Activated naive CD4-positive, alpha-beta T cell treated with anti-CD3 and anti-CD28 coated beads for 36 hours (primary cell): ENCODE measurements at regions not wholly inside any gene's neighbourhood (a gene's known extent, or its start where the extent isn't known, plus 50 kb on each side); places are given as distances from the start of the nearest gene placed in this dataset.
"Not testable (repeated sequence)": the region's sequence is repeated elsewhere in the genome, so short reads cannot be mapped to it uniquely, and the experiment has no call there.

ENCODE experiments used
- CTCF ChIA-PET: fragments of 350-600 bp; sonication (Branson Sonifier 250); formaldehyde crosslinking; loops from one replicate; lab custom pipeline; 2021; ENCODE audit warnings: antibody characterized with exemption; lab: Charles Lee
- DNase-seq: peaks from one replicate; pipeline ENCODE4 v3.0.0-alpha.2; 2020
- H3K27ac Mint-ChIP-seq: one replicate; pipeline ENCODE4 v1.8.0; 2021; ENCODE audit warnings: mild to moderate bottlenecking, mixed read lengths
- H3K27me3 Mint-ChIP-seq: one replicate; pipeline ENCODE4 v1.8.0; 2021; ENCODE audit warnings: low read depth, mixed read lengths
- H3K36me3 Mint-ChIP-seq: one replicate; pipeline ENCODE4 v1.8.0; 2021; ENCODE audit warnings: low read depth, mixed read lengths
- H3K4me1 Mint-ChIP-seq: one replicate; pipeline ENCODE4 v1.8.0; 2021; ENCODE audit warnings: low read depth, mixed read lengths
- H3K4me3 Mint-ChIP-seq: one replicate; pipeline ENCODE4 v1.8.0; 2021; ENCODE audit warnings: mild to moderate bottlenecking, moderate library complexity, mixed read lengths
- H3K9me3 Mint-ChIP-seq: one replicate; pipeline ENCODE4 v1.8.0; 2021; ENCODE audit warnings: mixed read lengths
- intact Hi-C: fragments of 100-400 bp; cut with micrococcal nuclease; formaldehyde crosslinking; loops from one replicate; pipeline ENCODE4 v1.15.1; 2023

GRCh38 chr4:189826657-189827056, 114.0 kb upstream of the FRG1 start:
- H3K4me3 Mint-ChIP-seq: no peak overlapping the region
- intact Hi-C loops: no loop called here
- no peaks in the 10 kb centered on the region for H3K9me3 Mint-ChIP-seq
- no peaks in the 10 kb centered on the region for H3K36me3 Mint-ChIP-seq
- CTCF ChIA-PET: no interaction called here
- no peak for DNase-seq
- H3K4me1 Mint-ChIP-seq: no peaks in the 10 kb centered on the region
- no peak overlapping the region for H3K27ac Mint-ChIP-seq
- H3K27me3 Mint-ChIP-seq: no peaks in the 10 kb centered on the region

GRCh38 chr4:189828081-189828697, 112.5 kb upstream of the FRG1 start:
- H3K27ac Mint-ChIP-seq: no peak overlapping the region
- intact Hi-C loops: no loop called here
- H3K4me3 Mint-ChIP-seq: no peak overlapping the region
- H3K36me3 Mint-ChIP-seq: no peaks in the 10 kb centered on the region
- no peak for DNase-seq
- CTCF ChIA-PET: no interaction called here
- H3K27me3 Mint-ChIP-seq: no peaks in the 10 kb centered on the region
- no peaks in the 10 kb centered on the region for H3K9me3 Mint-ChIP-seq
- H3K4me1 Mint-ChIP-seq: no peaks in the 10 kb centered on the region

- intact Hi-C loops: no loop called here
- H3K27me3 Mint-ChIP-seq: no peaks in the 10 kb centered on the region
These were observed 108.1 kb upstream of the FRG1 start for GRCh38 chr4:189832528-189832927.

GRCh38 chr4:189834616-189835015, 106.1 kb upstream of the FRG1 start:
- H3K27ac Mint-ChIP-seq: no peak overlapping the region
- no peaks in the 10 kb centered on the region for H3K9me3 Mint-ChIP-seq
- H3K36me3 Mint-ChIP-seq: no peaks in the 10 kb centered on the region
- intact Hi-C loops: no loop called here
- H3K4me1 Mint-ChIP-seq: no peaks in the 10 kb centered on the region
- DNase-seq: no peak
- CTCF ChIA-PET: no interaction called here
- no peak overlapping the region for H3K4me3 Mint-ChIP-seq
- H3K27me3 Mint-ChIP-seq: no peaks in the 10 kb centered on the region

More at GRCh38 chr4:189832528-189832927, 108.1 kb upstream of the FRG1 start:
- H3K27ac Mint-ChIP-seq: no peak overlapping the region
- no peak overlapping the region for H3K4me3 Mint-ChIP-seq
- no peaks in the 10 kb centered on the region for H3K4me1 Mint-ChIP-seq
- DNase-seq: no peak
- H3K36me3 Mint-ChIP-seq: no peaks in the 10 kb centered on the region
- H3K9me3 Mint-ChIP-seq: no peaks in the 10 kb centered on the region
- CTCF ChIA-PET: no interaction called here

- H3K36me3 Mint-ChIP-seq: no peaks in the 10 kb centered on the region
- CTCF ChIA-PET: no interaction called here
- DNase-seq: no peak
- no peaks in the 10 kb centered on the region for H3K4me1 Mint-ChIP-seq
- H3K27me3 Mint-ChIP-seq: no peaks in the 10 kb centered on the region
- H3K9me3 Mint-ChIP-seq: no peaks in the 10 kb centered on the region
- H3K27ac Mint-ChIP-seq: no peak overlapping the region
- no peak overlapping the region for H3K4me3 Mint-ChIP-seq
- intact Hi-C loops: no loop called here
These were observed 105.2 kb upstream of the FRG1 start for GRCh38 chr4:189835505-189835904.

GRCh38 chr4:189837471-189837870, 103.2 kb upstream of the FRG1 start:
- H3K4me3 Mint-ChIP-seq: no peak overlapping the region
- no peak for DNase-seq
- H3K9me3 Mint-ChIP-seq: no peaks in the 10 kb centered on the region
- CTCF ChIA-PET: no interaction called here
- no peaks in the 10 kb centered on the region for H3K36me3 Mint-ChIP-seq
- no peaks in the 10 kb centered on the region for H3K27me3 Mint-ChIP-seq
- no peaks in the 10 kb centered on the region for H3K4me1 Mint-ChIP-seq
- no peak overlapping the region for H3K27ac Mint-ChIP-seq
- intact Hi-C loops: no loop called here

- CTCF ChIA-PET: no interaction called here
- H3K36me3 Mint-ChIP-seq: no peaks in the 10 kb centered on the region
- DNase-seq: no peak
- H3K27ac Mint-ChIP-seq: no peak overlapping the region
- no peaks in the 10 kb centered on the region for H3K9me3 Mint-ChIP-seq
- H3K4me3 Mint-ChIP-seq: no peak overlapping the region
- H3K27me3 Mint-ChIP-seq: no peaks in the 10 kb centered on the region
- intact Hi-C loops: no loop called here
- no peaks in the 10 kb centered on the region for H3K4me1 Mint-ChIP-seq
These were observed 101.7 kb upstream of the FRG1 start for GRCh38 chr4:189838821-189839497.

GRCh38 chr4:189840356-189840755, 100.3 kb upstream of the FRG1 start:
- intact Hi-C loops: no loop called here
- no peaks in the 10 kb centered on the region for H3K27me3 Mint-ChIP-seq
- H3K36me3 Mint-ChIP-seq: no peaks in the 10 kb centered on the region
- CTCF ChIA-PET: no interaction called here
- no peaks in the 10 kb centered on the region for H3K4me1 Mint-ChIP-seq
- no peak overlapping the region for H3K4me3 Mint-ChIP-seq
- H3K9me3 Mint-ChIP-seq: no peaks in the 10 kb centered on the region
- no peak for DNase-seq
- no peak overlapping the region for H3K27ac Mint-ChIP-seq

- CTCF ChIA-PET: no interaction called here
- intact Hi-C loops: no loop called here
- H3K9me3 Mint-ChIP-seq: no peaks in the 10 kb centered on the region
- H3K36me3 Mint-ChIP-seq: no peaks in the 10 kb centered on the region
- DNase-seq: no peak
- no peak overlapping the region for H3K4me3 Mint-ChIP-seq
- no peak overlapping the region for H3K27ac Mint-ChIP-seq
- H3K27me3 Mint-ChIP-seq: no peaks in the 10 kb centered on the region
- no peaks in the 10 kb centered on the region for H3K4me1 Mint-ChIP-seq
These were observed 97.2 kb upstream of the FRG1 start for GRCh38 chr4:189843413-189844009.

- Mint-ChIP-seq H3K27ac (no peak overlapping the region), H3K4me1 (no peaks in the 10 kb centered on the region), H3K27me3 (no peaks in the 10 kb centered on the region), H3K9me3 (no peaks in the 10 kb centered on the region), H3K4me3 (no peak overlapping the region), H3K36me3 (no peaks in the 10 kb centered on the region)
- no peak for DNase-seq
- CTCF ChIA-PET: interaction anchor here (0.7 kb wide), 1 partner anchor 46 kb away, joined by 3 read pairs; no protein-coding TSS in a partner anchor
- intact Hi-C loops: no loop called here
These were observed 95.4 kb upstream of the FRG1 start for GRCh38 chr4:189845145-189845846.

- H3K27ac Mint-ChIP-seq, H3K4me3 Mint-ChIP-seq, intact Hi-C loops, H3K27me3 Mint-ChIP-seq, H3K9me3 Mint-ChIP-seq, CTCF ChIA-PET, DNase-seq, H3K36me3 Mint-ChIP-seq, H3K4me1 Mint-ChIP-seq: not testable (repeated sequence)
These were observed 94.6 kb upstream of the FRG1 start for GRCh38 chr4:189846094-189846493.

- H3K27ac Mint-ChIP-seq, H3K4me3 Mint-ChIP-seq, intact Hi-C loops, CTCF ChIA-PET, H3K4me1 Mint-ChIP-seq, DNase-seq, H3K27me3 Mint-ChIP-seq, H3K36me3 Mint-ChIP-seq, H3K9me3 Mint-ChIP-seq: not testable (repeated sequence)
These were observed 94.1 kb upstream of the FRG1 start for GRCh38 chr4:189846608-189847007.
